Heart right ventricle (tissue), 16 donors: ENCODE measurements at regions not wholly inside any gene's neighbourhood (a gene's known extent, or its start where the extent isn't known, plus 50 kb on each side); places are given as distances from the start of the nearest gene placed in this dataset.

ENCODE experiments used
- ATAC-seq, 8 donors: fragments of 200-7000 bp; cut with Tn5 transposase; one replicate each; pipeline ENCODE4 v1.9.1; 2020; ENCODE audit warnings: mild to moderate bottlenecking in 8 of 8, moderate library complexity in 8 of 8, moderate number of reproducible peaks in 1 of 8
- DNase-seq, 2 donors: peaks; one replicate each; pipeline ENCODE4 v3.0.0-alpha.2; 2020
- H3K27ac ChIP-seq, 10 donors: fragments of 200-600 bp; sonication (generic) in 2 of 10; one replicate each; pipeline versions ENCODE4 v1.5.0 to v1.8.0; 2020 to 2022; ENCODE audit warnings: mild to moderate bottlenecking in 3 of 10
- H3K27me3 ChIP-seq, 7 donors: fragments of 200-600 bp; one replicate each; pipeline ENCODE4 v1.8.0; 2021 to 2022; ENCODE audit warnings: mild to moderate bottlenecking in 2 of 7
- H3K36me3 ChIP-seq, 9 donors: fragments of 200-600 bp; sonication (generic) in 1 of 9; one replicate each; pipeline versions ENCODE4 v1.5.0 to v1.8.0; 2020 to 2022; ENCODE audit warnings: mild to moderate bottlenecking in 2 of 9
- H3K4me1 ChIP-seq, 9 donors: fragments of 200-600 bp; sonication (generic) in 1 of 9; one replicate each; pipeline versions ENCODE4 v1.5.0 to v1.8.0; 2020 to 2022; ENCODE audit warnings: mild to moderate bottlenecking in 4 of 9
- H3K4me3 ChIP-seq, 10 donors: fragments of 200-600 bp; sonication (generic) in 2 of 10; one replicate each; pipeline versions ENCODE4 v1.5.0 to v1.8.0; 2020 to 2022; ENCODE audit warnings: mild to moderate bottlenecking in 7 of 10, moderate library complexity in 2 of 10
- H3K9me3 ChIP-seq, 11 donors: fragments of 200-600 bp in 10 of 11; sonication (generic) in 2 of 11; one replicate each; pipeline versions ENCODE4 v1.5.0 to v1.8.0; 2013 to 2022; ENCODE audit warnings: mild to moderate bottlenecking in 2 of 11, control low read depth in 1 of 11, moderate library complexity in 1 of 11
- CTCF ChIP-seq, 9 donors: fragments of 200-600 bp; sonication (generic) in 2 of 9; IDR thresholded peaks; one replicate each; pipeline versions ENCODE4 v1.5.0 to v1.8.0; 2021 to 2022; ENCODE audit warnings: antibody characterized with exemption in 9 of 9, mild to moderate bottlenecking in 5 of 9, moderate library complexity in 1 of 9
- WGBS, 2 donors: extraction: QIAGEN DNeasy Blood & Tissue Kit; methylation state at CpG; one replicate each; pipeline ENCODE4 v1.1.7; 2013; ENCODE audit warnings: inconsistent platforms in 1 of 2; 5-methylcytosine and 5-hydroxymethylcytosine counted together
- intact Hi-C, 10 donors: fragments of 100-400 bp; cut with DNase I; formaldehyde crosslinking; loops; one replicate each; pipeline versions ENCODE4 v1.11.1 to v1.14.2; 2022
- donor health status: Arrhythmogenic right ventricular cardiomyopathy.
- donor health status: ischemic (EF 13 %, LVEDD 7.1; RV severe dilation, severe dysfunction).
- donor health status: healthy with polysubstance abuse.
- donor health status: DM: no; HTN: yes; CAD: no.
- donor health status: DM: no; HTN: no; CAD: no.
- donor health status: ischemic (EF 25% LVEDD 6.9; RV normal size, moderate dysfunction).
- donor health status: ischemic (EF 25% LVEDD 5.7; RV mildly dilated, moderate dysfunction).
- donor health status: healthy.
- donor health status: DM: yes; HTN: yes; CAD: no.
- donor health status: Ischemic cardiomyopathy.
- donor health status: ischemic (EF 35%, LVEDD 5.7; RV mildly dilated, moderate dysfunction).
- donor health status: nonischemic (EF 11% LVEDD 7.7; RV severe dilation, severe dysfunction).
- donor health status: DM: yes; HTN: yes; CAD: no.
- donor health status: PGD.
- donor health status: ischemic (EF 29% LVEDD 5.4; RV normal size, mild dysfunction).
- donor health status: nonischemic (EF 23%, LVEDD 6.1; RV moderate dilation, normal function).

- no peak for ATAC-seq
- intact Hi-C loops = no loop called here
- WGBS, 2 donors = 68 to 80% methylated on average over 3 of the region's 3 CpGs
- DNase-seq = no peak
- Histone ChIP-seq H3K9me3 (peaks cover 0 to 6% (median 0%) of the 10 kb centered on the region in 11 donors), H3K27me3 (no peaks in the 10 kb centered on the region), H3K36me3 (no peaks in the 10 kb centered on the region), H3K4me1 (no peaks in the 10 kb centered on the region), H3K27ac (no peak overlapping the region), H3K4me3 (no peak overlapping the region)
- TF ChIP-seq CTCF (IDR thresholded peaks at IDR 0.05) = no peak
These were observed 600.5 kb upstream of the GRIA3 start for GRCh38 chrX:122583551-122583950.

- no peak overlapping the region for H3K4me3 ChIP-seq
- H3K4me1 ChIP-seq = no peaks in the 10 kb centered on the region
- intact Hi-C loops = no loop called here
- H3K27me3 ChIP-seq = no peaks in the 10 kb centered on the region
- H3K27ac ChIP-seq = no peak overlapping the region
- no peaks in the 10 kb centered on the region for H3K36me3 ChIP-seq
- no peak for ATAC-seq
- WGBS, 2 donors = 54 to 57% methylated on average over 2 of the region's 2 CpGs
- TF ChIP-seq CTCF (IDR thresholded peaks at IDR 0.05) = no peak
- DNase-seq = no peak
- H3K9me3 ChIP-seq = no peaks in the 10 kb centered on the region
These were observed 599.1 kb upstream of the GRIA3 start for GRCh38 chrX:122584981-122585380.

- no peaks in the 10 kb centered on the region for H3K27me3 ChIP-seq
- WGBS, 2 donors = 86 to 91% methylated on average over 1 of the region's 1 CpG
- ATAC-seq (no peak), DNase-seq (no peak)
- TF ChIP-seq CTCF (IDR thresholded peaks at IDR 0.05) = no peak
- no peaks in the 10 kb centered on the region for H3K36me3 ChIP-seq
- no peaks in the 10 kb centered on the region for H3K9me3 ChIP-seq
- intact Hi-C loops = no loop called here
- no peak overlapping the region for H3K27ac ChIP-seq
- no peaks in the 10 kb centered on the region for H3K4me1 ChIP-seq
- H3K4me3 ChIP-seq = no peak overlapping the region
These were observed 597.2 kb upstream of the GRIA3 start for GRCh38 chrX:122586831-122587230.

GRCh38 chrX:122591546-122591945, 592.5 kb upstream of the GRIA3 start:
- intact Hi-C loops = no loop called here
- no peak overlapping the region for H3K4me3 ChIP-seq
- H3K9me3 ChIP-seq = no peaks in the 10 kb centered on the region
- TF ChIP-seq CTCF (IDR thresholded peaks at IDR 0.05) = no peak
- H3K4me1 ChIP-seq = no peaks in the 10 kb centered on the region
- 36 to 44% methylated on average over 2 of the region's 2 CpGs for WGBS, 2 donors
- H3K27me3 ChIP-seq = no peaks in the 10 kb centered on the region
- no peaks in the 10 kb centered on the region for H3K36me3 ChIP-seq
- no peak for DNase-seq
- no peak for ATAC-seq
- H3K27ac ChIP-seq = no peak overlapping the region

DNA sequence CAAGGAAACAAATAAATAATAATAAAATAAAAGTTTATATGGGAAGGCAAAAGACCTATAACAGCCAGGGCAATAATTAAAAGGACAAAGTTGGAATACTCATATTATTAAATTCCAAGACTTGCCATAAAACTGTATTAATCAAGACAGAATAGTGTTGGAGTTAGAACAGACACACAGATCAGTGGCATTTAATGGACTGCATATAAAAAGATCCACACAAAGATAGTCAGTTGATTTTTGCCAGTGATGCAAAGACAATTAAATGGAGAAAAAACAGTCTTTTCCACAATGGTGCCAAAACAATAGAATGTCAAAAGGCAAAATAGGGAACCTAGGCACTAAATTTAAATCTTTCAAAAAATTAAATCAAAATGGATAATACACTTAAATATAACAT, 587.1 kb upstream of the GRIA3 start:
- ATAC-seq = no peak
- intact Hi-C loops = no loop called here
- Histone ChIP-seq H3K4me3 (no peak overlapping the region), H3K36me3 (no peaks in the 10 kb centered on the region), H3K9me3 (peaks cover 0 to 7% (median 0%) of the 10 kb centered on the region in 11 donors), H3K4me1 (no peaks in the 10 kb centered on the region), H3K27ac (no peak overlapping the region), H3K27me3 (no peaks in the 10 kb centered on the region)
- TF ChIP-seq CTCF (IDR thresholded peaks at IDR 0.05) = no peak
- DNase-seq = no peak
